ENCODE measurements at regions not wholly inside any gene's neighbourhood (a gene's known extent, or its start where the extent isn't known, plus 50 kb on each side); places are given as distances from the start of the nearest gene placed in this dataset.

- Mint-ChIP-seq H3K9me3 (ENCODE audit: low read depth) (peaks cover 9% of the 10 kb centered on the region), H3K27ac (ENCODE audit: unreplicated experiment) (no peak overlapping the region), H3K36me3 (ENCODE audit: low read depth) (no peaks in the 10 kb centered on the region), H3K4me1 (ENCODE audit: low read depth) (no peaks in the 10 kb centered on the region), H3K27me3 (ENCODE audit: low read depth) (no peaks in the 10 kb centered on the region), H3K4me3 (ENCODE audit: unreplicated experiment) (no peak overlapping the region)
- no peak for TF ChIP-seq CTCF (IDR thresholded peaks at IDR 0.05)
- DNase-seq (ENCODE audit: low spot score) = no peak
Measured at GRCh38 chr17:11182430-11182829, 58.6 kb upstream of the SHISA6 start.

- no peak overlapping the region for H3K4me3 Mint-ChIP-seq (ENCODE audit: unreplicated experiment)
- H3K9me3 Mint-ChIP-seq (ENCODE audit: low read depth) = peaks cover 12% of the 10 kb centered on the region
- H3K4me1 Mint-ChIP-seq (ENCODE audit: low read depth) = no peaks in the 10 kb centered on the region
- no peak overlapping the region for H3K27ac Mint-ChIP-seq (ENCODE audit: unreplicated experiment)
- no peak for TF ChIP-seq CTCF (IDR thresholded peaks at IDR 0.05)
- no peak for DNase-seq (ENCODE audit: low spot score)
- H3K36me3 Mint-ChIP-seq (ENCODE audit: low read depth) = no peaks in the 10 kb centered on the region
- no peaks in the 10 kb centered on the region for H3K27me3 Mint-ChIP-seq (ENCODE audit: low read depth)
Measured at GRCh38 chr17:11178581-11178980, 62.4 kb upstream of the SHISA6 start.

GRCh38 chr17:11177340-11177739 lies 63.7 kb upstream of the SHISA6 start:
- no peak for TF ChIP-seq CTCF (IDR thresholded peaks at IDR 0.05)
- Mint-ChIP-seq H3K9me3 (ENCODE audit: low read depth) (peaks cover 12% of the 10 kb centered on the region), H3K27me3 (ENCODE audit: low read depth) (no peaks in the 10 kb centered on the region), H3K27ac (ENCODE audit: unreplicated experiment) (no peak overlapping the region), H3K4me1 (ENCODE audit: low read depth) (no peaks in the 10 kb centered on the region), H3K4me3 (ENCODE audit: unreplicated experiment) (no peak overlapping the region), H3K36me3 (ENCODE audit: low read depth) (no peaks in the 10 kb centered on the region)
- no peak for DNase-seq (ENCODE audit: low spot score)

GRCh38 chr17:11176549-11176948 lies 64.5 kb upstream of the SHISA6 start:
- H3K9me3 Mint-ChIP-seq (ENCODE audit: low read depth) = peaks cover 7% of the 10 kb centered on the region
- no peak for TF ChIP-seq CTCF (IDR thresholded peaks at IDR 0.05)

GRCh38 chr17:11170881-11171280 lies 70.1 kb upstream of the SHISA6 start:
- no peak overlapping the region for H3K27ac Mint-ChIP-seq (ENCODE audit: unreplicated experiment)
- no peak for TF ChIP-seq CTCF (IDR thresholded peaks at IDR 0.05)
- no peaks in the 10 kb centered on the region for H3K36me3 Mint-ChIP-seq (ENCODE audit: low read depth)
- no peaks in the 10 kb centered on the region for H3K27me3 Mint-ChIP-seq (ENCODE audit: low read depth)
- H3K4me3 Mint-ChIP-seq (ENCODE audit: unreplicated experiment) = no peak overlapping the region
- no peak for DNase-seq (ENCODE audit: low spot score)
- no peaks in the 10 kb centered on the region for H3K4me1 Mint-ChIP-seq (ENCODE audit: low read depth)
- H3K9me3 Mint-ChIP-seq (ENCODE audit: low read depth) = peaks cover 12% of the 10 kb centered on the region

More at GRCh38 chr17:11176549-11176948, 64.5 kb upstream of the SHISA6 start:
- Mint-ChIP-seq H3K27ac (ENCODE audit: unreplicated experiment) (no peak overlapping the region), H3K4me1 (ENCODE audit: low read depth) (no peaks in the 10 kb centered on the region), H3K36me3 (ENCODE audit: low read depth) (no peaks in the 10 kb centered on the region), H3K4me3 (ENCODE audit: unreplicated experiment) (no peak overlapping the region), H3K27me3 (ENCODE audit: low read depth) (no peaks in the 10 kb centered on the region)
- no peak for DNase-seq (ENCODE audit: low spot score)
